HL-60 (cell line): ENCODE measurements at regions not wholly inside any gene's neighbourhood (a gene's known extent, or its start where the extent isn't known, plus 50 kb on each side); places are given as distances from the start of the nearest gene placed in this dataset.

Experiments used
- CTCF ChIP-seq: IDR thresholded peaks from one replicate; pipeline ENCODE4 v1.5.1; 2011; ENCODE audit warnings: low read length, control low read depth, inconsistent platforms; ENCODE audit not compliant: insufficient read depth
- GABPA ChIP-seq: IDR thresholded peaks from 2 replicates; pipeline ENCODE4 v1.6.1; 2012; ENCODE audit warnings: low read depth

GRCh38 chr15:39415634-39416033 lies 165.2 kb upstream of the THBS1 start:
- TF ChIP-seq CTCF (no peak), GABPA (no peak)
